ENCODE measurements at regions not wholly inside any gene's neighbourhood (a gene's known extent, or its start where the extent isn't known, plus 50 kb on each side); places are given as distances from the start of the nearest gene placed in this dataset.

GRCh38 chr14:70269582-70269981 lies 80.8 kb upstream of the SLC8A3 start:
- H3K4me2 ChIP-seq (ENCODE audit: extremely low read depth, insufficient read depth, low read length), result no peak overlapping the region
- no peak overlapping the region for H3K27ac ChIP-seq (ENCODE audit: insufficient read depth, low read length)
- H2AFZ ChIP-seq (ENCODE audit: low read length), result no peak overlapping the region
- H3K9me3 ChIP-seq (ENCODE audit: control insufficient read depth, insufficient read depth, low read depth, low read length), result no peaks in the 10 kb centered on the region
- no peak overlapping the region for H3K9ac ChIP-seq (ENCODE audit: insufficient read depth, low read length)
- H3K36me3 ChIP-seq (ENCODE audit: control insufficient read depth, insufficient read depth, low read length), result no peaks in the 10 kb centered on the region
- TF ChIP-seq CTCF (conservative IDR thresholded peaks at IDR 0.05 in 1 of 2, IDR thresholded peaks at IDR 0.05 in 1 of 2; ENCODE audit: low read depth in 1 of 2, low read length in 2 of 2), result no peak
- TF ChIP-seq EZH2 (IDR thresholded peaks at IDR 0.05; ENCODE audit: low read length, missing control alignments), result no peak
- H4K20me1 ChIP-seq (ENCODE audit: control insufficient read depth, extremely low read depth, insufficient read depth, low read length), result no peaks in the 10 kb centered on the region
- no peaks in the 10 kb centered on the region for H3K79me2 ChIP-seq (ENCODE audit: control insufficient read depth, insufficient read depth, low read length)
- H3K27me3 ChIP-seq (ENCODE audit: control insufficient read depth, insufficient read depth, low read length), result no peaks in the 10 kb centered on the region
- H3K4me1 ChIP-seq (ENCODE audit: control insufficient read depth, extremely low read depth, insufficient read depth, low read length), result no peaks in the 10 kb centered on the region
- H3K4me3 ChIP-seq (replicated peaks in 1 of 4; ENCODE audit: control extremely low read depth in 1 of 4, insufficient read depth in 1 of 4, low read depth in 3 of 4, low read length in 4 of 4), result no peak overlapping the region
- DNase-seq (ENCODE audit: low read depth in 2 of 2), result no peak

- Histone ChIP-seq H3K27me3 (ENCODE audit: control insufficient read depth, insufficient read depth, low read length) (no peaks in the 10 kb centered on the region), H3K9me3 (ENCODE audit: control insufficient read depth, insufficient read depth, low read depth, low read length) (no peaks in the 10 kb centered on the region)
Measured at GRCh38 chr14:70268760-70269159, 80.0 kb upstream of the SLC8A3 start.

GRCh38 chr14:70266157-70266556 lies 77.4 kb upstream of the SLC8A3 start:
- no peak for DNase-seq (ENCODE audit: low read depth in 2 of 2)
- TF ChIP-seq CTCF (conservative IDR thresholded peaks at IDR 0.05 in 1 of 2, IDR thresholded peaks at IDR 0.05 in 1 of 2; ENCODE audit: low read depth in 1 of 2, low read length in 2 of 2), result no peak
- no peak for TF ChIP-seq EZH2 (IDR thresholded peaks at IDR 0.05; ENCODE audit: low read length, missing control alignments)
- Histone ChIP-seq H2AFZ (ENCODE audit: low read length) (no peak overlapping the region), H3K4me1 (ENCODE audit: control insufficient read depth, extremely low read depth, insufficient read depth, low read length) (no peaks in the 10 kb centered on the region), H3K4me3 (replicated peaks in 1 of 4; ENCODE audit: control extremely low read depth in 1 of 4, insufficient read depth in 1 of 4, low read depth in 3 of 4, low read length in 4 of 4) (no peak overlapping the region), H3K9ac (ENCODE audit: insufficient read depth, low read length) (no peak overlapping the region), H3K27me3 (ENCODE audit: control insufficient read depth, insufficient read depth, low read length) (no peaks in the 10 kb centered on the region), H3K79me2 (ENCODE audit: control insufficient read depth, insufficient read depth, low read length) (no peaks in the 10 kb centered on the region), H3K4me2 (ENCODE audit: extremely low read depth, insufficient read depth, low read length) (no peak overlapping the region), H3K27ac (ENCODE audit: insufficient read depth, low read length) (no peak overlapping the region), H4K20me1 (ENCODE audit: control insufficient read depth, extremely low read depth, insufficient read depth, low read length) (no peaks in the 10 kb centered on the region), H3K36me3 (ENCODE audit: control insufficient read depth, insufficient read depth, low read length) (no peaks in the 10 kb centered on the region), H3K9me3 (ENCODE audit: control insufficient read depth, insufficient read depth, low read depth, low read length) (no peaks in the 10 kb centered on the region)

More at GRCh38 chr14:70268760-70269159, 80.0 kb upstream of the SLC8A3 start:
- no peak for DNase-seq (ENCODE audit: low read depth in 2 of 2)
- H3K27ac ChIP-seq (ENCODE audit: insufficient read depth, low read length), result no peak overlapping the region
- no peak overlapping the region for H3K4me3 ChIP-seq (replicated peaks in 1 of 4; ENCODE audit: control extremely low read depth in 1 of 4, insufficient read depth in 1 of 4, low read depth in 3 of 4, low read length in 4 of 4)
- TF ChIP-seq EZH2 (IDR thresholded peaks at IDR 0.05; ENCODE audit: low read length, missing control alignments) (no peak), CTCF (conservative IDR thresholded peaks at IDR 0.05 in 1 of 2, IDR thresholded peaks at IDR 0.05 in 1 of 2; ENCODE audit: low read depth in 1 of 2, low read length in 2 of 2) (no peak)
- no peaks in the 10 kb centered on the region for H3K36me3 ChIP-seq (ENCODE audit: control insufficient read depth, insufficient read depth, low read length)
- no peak overlapping the region for H3K9ac ChIP-seq (ENCODE audit: insufficient read depth, low read length)
- no peak overlapping the region for H3K4me2 ChIP-seq (ENCODE audit: extremely low read depth, insufficient read depth, low read length)
- no peak overlapping the region for H2AFZ ChIP-seq (ENCODE audit: low read length)
- no peaks in the 10 kb centered on the region for H3K4me1 ChIP-seq (ENCODE audit: control insufficient read depth, extremely low read depth, insufficient read depth, low read length)
- H4K20me1 ChIP-seq (ENCODE audit: control insufficient read depth, extremely low read depth, insufficient read depth, low read length), result no peaks in the 10 kb centered on the region
- no peaks in the 10 kb centered on the region for H3K79me2 ChIP-seq (ENCODE audit: control insufficient read depth, insufficient read depth, low read length)
